ENCODE measurements at regions not wholly inside any gene's neighbourhood (a gene's known extent, or its start where the extent isn't known, plus 50 kb on each side); places are given as distances from the start of the nearest gene placed in this dataset.

- no peak overlapping the region for H3K27ac Mint-ChIP-seq (ENCODE audit: unreplicated experiment)
- H3K4me3 Mint-ChIP-seq (ENCODE audit: unreplicated experiment), result peak overlapping the region; percentile 8
- no peaks in the 10 kb centered on the region for H3K36me3 Mint-ChIP-seq (ENCODE audit: unreplicated experiment)
- no peak for TF ChIP-seq CTCF (IDR thresholded peaks at IDR 0.05; ENCODE audit: partially characterized antibody, unreplicated experiment)
- peaks cover 8% of the 10 kb centered on the region for H3K27me3 Mint-ChIP-seq (ENCODE audit: unreplicated experiment)
- peaks cover 5% of the 10 kb centered on the region for H3K9me3 Mint-ChIP-seq (ENCODE audit: unreplicated experiment)
- DNase-seq, result no peak
- H3K4me1 Mint-ChIP-seq (ENCODE audit: low read depth, unreplicated experiment), result peaks cover 5% of the 10 kb centered on the region
These were observed 301.5 kb downstream of the NDUFA10 start for GRCh38 chr2:239723486-239724193.

- no peaks in the 10 kb centered on the region for H3K36me3 Mint-ChIP-seq (ENCODE audit: unreplicated experiment)
- no peaks in the 10 kb centered on the region for H3K4me1 Mint-ChIP-seq (ENCODE audit: low read depth, unreplicated experiment)
- no peak for DNase-seq
- H3K27ac Mint-ChIP-seq (ENCODE audit: unreplicated experiment), result no peak overlapping the region
- no peak overlapping the region for H3K4me3 Mint-ChIP-seq (ENCODE audit: unreplicated experiment)
- H3K9me3 Mint-ChIP-seq (ENCODE audit: unreplicated experiment), result peaks cover 4% of the 10 kb centered on the region
- TF ChIP-seq CTCF (IDR thresholded peaks at IDR 0.05; ENCODE audit: partially characterized antibody, unreplicated experiment), result no peak
- H3K27me3 Mint-ChIP-seq (ENCODE audit: unreplicated experiment), result peaks cover 6% of the 10 kb centered on the region
These were observed 302.2 kb downstream of the NDUFA10 start for GRCh38 chr2:239722760-239723470.

DNA sequence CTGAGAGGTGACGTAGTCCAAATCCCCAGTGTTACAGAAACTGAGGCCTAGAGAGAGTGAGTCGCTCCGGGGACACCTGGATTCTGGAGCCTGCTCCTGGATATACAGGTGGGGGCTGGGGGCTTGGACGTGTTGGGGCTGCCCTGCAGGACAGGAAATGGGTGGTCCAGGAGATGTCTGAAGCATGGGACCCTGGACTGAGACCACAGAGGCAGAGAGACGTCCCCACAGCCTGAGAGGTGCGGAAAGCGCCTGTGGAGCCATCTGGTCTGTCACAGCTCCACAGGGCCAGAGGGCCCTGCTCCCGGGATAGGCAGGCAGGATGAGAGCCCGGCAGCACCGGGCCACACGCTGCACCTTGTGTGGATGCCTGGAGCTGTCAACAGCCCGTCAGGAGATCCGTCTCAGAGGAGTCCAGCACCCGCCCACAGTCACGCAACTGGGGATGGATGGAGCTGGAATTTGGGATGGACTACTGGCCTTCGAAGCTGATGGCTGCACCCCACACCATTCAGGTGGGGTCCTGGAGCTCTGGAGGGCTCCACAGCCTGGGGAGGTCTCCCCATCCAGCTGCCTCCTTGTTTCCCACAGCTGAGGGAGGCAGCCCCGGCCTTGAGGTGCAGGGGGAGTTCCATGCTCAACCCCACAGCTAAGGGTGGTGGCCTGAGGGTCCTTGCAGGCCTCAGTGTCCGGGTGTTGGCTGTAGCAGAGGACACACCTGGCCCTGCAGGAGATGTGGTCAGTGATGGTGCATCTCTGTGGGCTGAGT, 303.0 kb downstream of the NDUFA10 start:
- no peak for TF ChIP-seq CTCF (IDR thresholded peaks at IDR 0.05; ENCODE audit: partially characterized antibody, unreplicated experiment)
- Mint-ChIP-seq H3K27me3 (ENCODE audit: unreplicated experiment) (peaks cover 6% of the 10 kb centered on the region), H3K36me3 (ENCODE audit: unreplicated experiment) (no peaks in the 10 kb centered on the region), H3K9me3 (ENCODE audit: unreplicated experiment) (peaks cover 4% of the 10 kb centered on the region), H3K4me3 (ENCODE audit: unreplicated experiment) (no peak overlapping the region), H3K27ac (ENCODE audit: unreplicated experiment) (no peak overlapping the region), H3K4me1 (ENCODE audit: low read depth, unreplicated experiment) (no peaks in the 10 kb centered on the region)
- DNase-seq, result no peak

DNA sequence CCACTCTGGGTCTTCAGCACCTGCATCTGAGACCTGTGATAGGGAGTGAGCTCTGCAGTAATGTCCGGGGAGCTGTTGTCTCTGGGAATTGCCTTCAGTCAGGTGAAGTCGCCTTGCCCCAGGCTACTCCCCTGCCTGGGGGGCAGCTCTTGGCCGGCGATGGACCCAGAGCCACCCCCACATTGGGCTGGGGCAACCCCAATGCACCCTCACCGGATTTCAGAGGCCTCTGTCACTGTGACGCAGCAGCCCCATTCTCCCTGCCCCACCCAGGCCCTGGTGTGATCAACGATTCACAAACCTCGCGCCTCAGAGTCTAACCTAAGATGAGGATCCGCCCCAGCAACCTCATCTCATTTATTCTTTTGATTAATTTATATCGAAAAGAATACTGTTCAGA, 303.6 kb downstream of the NDUFA10 start:
- Mint-ChIP-seq H3K4me3 (ENCODE audit: unreplicated experiment) (no peak overlapping the region), H3K27ac (ENCODE audit: unreplicated experiment) (no peak overlapping the region), H3K4me1 (ENCODE audit: low read depth, unreplicated experiment) (no peaks in the 10 kb centered on the region), H3K36me3 (ENCODE audit: unreplicated experiment) (no peaks in the 10 kb centered on the region), H3K9me3 (ENCODE audit: unreplicated experiment) (peaks cover 4% of the 10 kb centered on the region), H3K27me3 (ENCODE audit: unreplicated experiment) (peaks cover 6% of the 10 kb centered on the region)
- DNase-seq, result no peak
- TF ChIP-seq CTCF (IDR thresholded peaks at IDR 0.05; ENCODE audit: partially characterized antibody, unreplicated experiment), result no peak
